HepG2 (cell line): ENCODE measurements at regions not wholly inside any gene's neighbourhood (a gene's known extent, or its start where the extent isn't known, plus 50 kb on each side); places are given as distances from the start of the nearest gene placed in this dataset.

Experiments
- GLI4 ChIP-seq: sonication (generic); formaldehyde crosslinking; IDR thresholded peaks from 2 replicates; pipeline ENCODE4 v1.5.1; 2020; ENCODE audit warnings: missing genetic modification reagents, mild to moderate bottlenecking, moderate library complexity, borderline replicate concordance
- PHF21A ChIP-seq: sonication (generic); formaldehyde crosslinking; IDR thresholded peaks from 2 replicates; pipeline ENCODE4 v1.5.0; 2020; ENCODE audit warnings: mild to moderate bottlenecking, missing genetic modification reagents
- ZFAT ChIP-seq: sonication (generic); formaldehyde crosslinking; conservative IDR thresholded peaks from 2 replicates; pipeline ENCODE4 v1.8.1; 2023; ENCODE audit warnings: missing genetic modification reagents, inconsistent platforms
- ZNF782 ChIP-seq: sonication (generic); formaldehyde crosslinking; IDR thresholded peaks from 2 replicates; pipeline ENCODE4 v1.4.0; 2020; ENCODE audit warnings: missing genetic modification reagents, mild to moderate bottlenecking, borderline replicate concordance
- TF ChIP-seq, protein P1 (sequence below): sonication (generic); formaldehyde crosslinking; IDR thresholded peaks from 2 replicates; pipeline ENCODE4 v1.4.0; 2020; ENCODE audit warnings: missing genetic modification reagents
- TF ChIP-seq, protein P2 (sequence below): sonication (generic); formaldehyde crosslinking; IDR thresholded peaks from 2 replicates; pipeline ENCODE4 v1.4.0; 2020; ENCODE audit warnings: missing genetic modification reagents, borderline replicate concordance

DNA sequence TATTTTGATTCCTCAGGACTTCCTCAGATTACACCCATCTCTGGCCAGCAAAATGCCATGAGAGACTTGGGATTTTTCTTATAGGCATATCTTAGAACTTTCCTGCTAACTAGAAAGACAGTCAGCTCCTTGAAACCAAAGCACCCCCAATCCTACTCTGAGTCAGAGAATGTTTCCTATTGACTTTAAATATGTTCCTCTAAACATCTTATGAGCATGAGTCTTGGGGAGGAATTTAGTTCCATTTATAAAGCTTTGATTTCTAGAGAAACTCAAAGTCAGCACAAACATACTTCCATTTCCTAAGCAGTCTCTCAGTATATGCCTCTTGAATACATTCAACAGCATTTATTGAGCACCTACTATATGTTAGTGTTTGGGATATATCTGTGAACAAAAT is 128.5 kb downstream of the INHBA start (continued):
- TF ChIP-seq, protein P1, sequence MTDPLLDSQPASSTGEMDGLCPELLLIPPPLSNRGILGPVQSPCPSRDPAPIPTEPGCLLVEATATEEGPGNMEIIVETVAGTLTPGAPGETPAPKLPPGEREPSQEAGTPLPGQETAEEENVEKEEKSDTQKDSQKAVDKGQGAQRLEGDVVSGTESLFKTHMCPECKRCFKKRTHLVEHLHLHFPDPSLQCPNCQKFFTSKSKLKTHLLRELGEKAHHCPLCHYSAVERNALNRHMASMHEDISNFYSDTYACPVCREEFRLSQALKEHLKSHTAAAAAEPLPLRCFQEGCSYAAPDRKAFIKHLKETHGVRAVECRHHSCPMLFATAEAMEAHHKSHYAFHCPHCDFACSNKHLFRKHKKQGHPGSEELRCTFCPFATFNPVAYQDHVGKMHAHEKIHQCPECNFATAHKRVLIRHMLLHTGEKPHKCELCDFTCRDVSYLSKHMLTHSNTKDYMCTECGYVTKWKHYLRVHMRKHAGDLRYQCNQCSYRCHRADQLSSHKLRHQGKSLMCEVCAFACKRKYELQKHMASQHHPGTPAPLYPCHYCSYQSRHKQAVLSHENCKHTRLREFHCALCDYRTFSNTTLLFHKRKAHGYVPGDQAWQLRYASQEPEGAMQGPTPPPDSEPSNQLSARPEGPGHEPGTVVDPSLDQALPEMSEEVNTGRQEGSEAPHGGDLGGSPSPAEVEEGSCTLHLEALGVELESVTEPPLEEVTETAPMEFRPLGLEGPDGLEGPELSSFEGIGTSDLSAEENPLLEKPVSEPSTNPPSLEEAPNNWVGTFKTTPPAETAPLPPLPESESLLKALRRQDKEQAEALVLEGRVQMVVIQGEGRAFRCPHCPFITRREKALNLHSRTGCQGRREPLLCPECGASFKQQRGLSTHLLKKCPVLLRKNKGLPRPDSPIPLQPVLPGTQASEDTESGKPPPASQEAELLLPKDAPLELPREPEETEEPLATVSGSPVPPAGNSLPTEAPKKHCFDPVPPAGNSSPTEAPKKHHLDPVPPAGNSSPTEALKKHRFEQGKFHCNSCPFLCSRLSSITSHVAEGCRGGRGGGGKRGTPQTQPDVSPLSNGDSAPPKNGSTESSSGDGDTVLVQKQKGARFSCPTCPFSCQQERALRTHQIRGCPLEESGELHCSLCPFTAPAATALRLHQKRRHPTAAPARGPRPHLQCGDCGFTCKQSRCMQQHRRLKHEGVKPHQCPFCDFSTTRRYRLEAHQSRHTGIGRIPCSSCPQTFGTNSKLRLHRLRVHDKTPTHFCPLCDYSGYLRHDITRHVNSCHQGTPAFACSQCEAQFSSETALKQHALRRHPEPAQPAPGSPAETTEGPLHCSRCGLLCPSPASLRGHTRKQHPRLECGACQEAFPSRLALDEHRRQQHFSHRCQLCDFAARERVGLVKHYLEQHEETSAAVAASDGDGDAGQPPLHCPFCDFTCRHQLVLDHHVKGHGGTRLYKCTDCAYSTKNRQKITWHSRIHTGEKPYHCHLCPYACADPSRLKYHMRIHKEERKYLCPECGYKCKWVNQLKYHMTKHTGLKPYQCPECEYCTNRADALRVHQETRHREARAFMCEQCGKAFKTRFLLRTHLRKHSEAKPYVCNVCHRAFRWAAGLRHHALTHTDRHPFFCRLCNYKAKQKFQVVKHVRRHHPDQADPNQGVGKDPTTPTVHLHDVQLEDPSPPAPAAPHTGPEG (CRISPR knock-in tag): no peak
- no peak for TF ChIP-seq ZFAT (CRISPR knock-in tag)
- no peak for TF ChIP-seq GLI4
- TF ChIP-seq ZNF782: no peak
- TF ChIP-seq PHF21A (CRISPR knock-in tag): no peak
- TF ChIP-seq, protein P2, sequence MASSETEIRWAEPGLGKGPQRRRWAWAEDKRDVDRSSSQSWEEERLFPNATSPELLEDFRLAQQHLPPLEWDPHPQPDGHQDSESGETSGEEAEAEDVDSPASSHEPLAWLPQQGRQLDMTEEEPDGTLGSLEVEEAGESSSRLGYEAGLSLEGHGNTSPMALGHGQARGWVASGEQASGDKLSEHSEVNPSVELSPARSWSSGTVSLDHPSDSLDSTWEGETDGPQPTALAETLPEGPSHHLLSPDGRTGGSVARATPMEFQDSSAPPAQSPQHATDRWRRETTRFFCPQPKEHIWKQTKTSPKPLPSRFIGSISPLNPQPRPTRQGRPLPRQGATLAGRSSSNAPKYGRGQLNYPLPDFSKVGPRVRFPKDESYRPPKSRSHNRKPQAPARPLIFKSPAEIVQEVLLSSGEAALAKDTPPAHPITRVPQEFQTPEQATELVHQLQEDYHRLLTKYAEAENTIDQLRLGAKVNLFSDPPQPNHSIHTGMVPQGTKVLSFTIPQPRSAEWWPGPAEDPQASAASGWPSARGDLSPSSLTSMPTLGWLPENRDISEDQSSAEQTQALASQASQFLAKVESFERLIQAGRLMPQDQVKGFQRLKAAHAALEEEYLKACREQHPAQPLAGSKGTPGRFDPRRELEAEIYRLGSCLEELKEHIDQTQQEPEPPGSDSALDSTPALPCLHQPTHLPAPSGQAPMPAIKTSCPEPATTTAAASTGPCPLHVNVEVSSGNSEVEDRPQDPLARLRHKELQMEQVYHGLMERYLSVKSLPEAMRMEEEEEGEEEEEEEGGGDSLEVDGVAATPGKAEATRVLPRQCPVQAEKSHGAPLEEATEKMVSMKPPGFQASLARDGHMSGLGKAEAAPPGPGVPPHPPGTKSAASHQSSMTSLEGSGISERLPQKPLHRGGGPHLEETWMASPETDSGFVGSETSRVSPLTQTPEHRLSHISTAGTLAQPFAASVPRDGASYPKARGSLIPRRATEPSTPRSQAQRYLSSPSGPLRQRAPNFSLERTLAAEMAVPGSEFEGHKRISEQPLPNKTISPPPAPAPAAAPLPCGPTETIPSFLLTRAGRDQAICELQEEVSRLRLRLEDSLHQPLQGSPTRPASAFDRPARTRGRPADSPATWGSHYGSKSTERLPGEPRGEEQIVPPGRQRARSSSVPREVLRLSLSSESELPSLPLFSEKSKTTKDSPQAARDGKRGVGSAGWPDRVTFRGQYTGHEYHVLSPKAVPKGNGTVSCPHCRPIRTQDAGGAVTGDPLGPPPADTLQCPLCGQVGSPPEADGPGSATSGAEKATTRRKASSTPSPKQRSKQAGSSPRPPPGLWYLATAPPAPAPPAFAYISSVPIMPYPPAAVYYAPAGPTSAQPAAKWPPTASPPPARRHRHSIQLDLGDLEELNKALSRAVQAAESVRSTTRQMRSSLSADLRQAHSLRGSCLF (CRISPR knock-in tag): no peak
